ENCODE measurements at regions not wholly inside any gene's neighbourhood (a gene's known extent, or its start where the extent isn't known, plus 50 kb on each side); places are given as distances from the start of the nearest gene placed in this dataset.

DNA sequence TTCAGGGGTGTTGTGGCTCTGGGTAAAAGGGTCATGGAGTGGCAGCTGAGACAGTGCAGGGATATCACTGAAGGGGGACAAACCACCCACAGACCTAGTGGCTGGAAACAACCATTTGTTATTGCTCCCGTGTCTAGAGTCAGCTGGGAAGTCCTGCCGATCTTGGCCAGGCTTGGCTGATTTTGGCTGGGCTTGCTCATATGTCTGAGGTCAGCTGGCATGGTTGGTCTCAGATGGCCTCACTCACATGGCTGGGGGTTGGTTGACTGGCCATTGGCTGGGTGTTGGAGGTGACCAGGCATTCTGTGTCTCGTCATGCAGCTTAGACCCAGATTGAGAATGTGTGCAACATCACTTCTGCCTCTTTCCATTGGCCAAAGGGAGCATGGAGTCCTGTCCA lies 203.8 kb upstream of the POU3F1 start:
- DNase-seq (no peak), ATAC-seq (ENCODE audit: poor library complexity) (no peak)
- intact Hi-C loops (cut with DNase I), result no loop called here

DNA sequence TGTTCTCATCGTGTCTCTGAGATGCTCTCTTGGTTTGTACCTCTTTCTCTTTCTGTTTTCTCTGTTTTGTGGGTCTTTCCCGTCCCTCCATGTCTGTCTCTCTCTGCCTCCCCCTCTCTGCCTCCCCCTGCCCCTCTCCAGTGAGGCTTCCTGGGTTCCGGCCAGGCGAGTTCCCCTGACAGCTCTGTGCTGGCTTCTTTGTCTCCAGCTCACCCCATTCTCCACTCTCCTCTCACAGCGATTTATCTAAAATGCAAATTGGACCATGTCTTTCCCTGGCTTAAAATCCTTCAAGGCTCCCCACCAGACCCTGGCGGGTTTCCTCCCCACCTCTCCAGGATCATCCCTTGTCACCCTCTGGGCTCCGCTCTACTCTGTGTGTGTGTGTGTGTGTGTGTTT lies 202.4 kb upstream of the POU3F1 start:
- ATAC-seq (ENCODE audit: poor library complexity) (no peak), DNase-seq (no peak)
- intact Hi-C loops (cut with DNase I), result no loop called here

GRCh38 chr1:38246955-38247952 lies 200.7 kb upstream of the POU3F1 start:
- ATAC-seq (ENCODE audit: poor library complexity), result no peak
- intact Hi-C loops (cut with DNase I), result no loop called here
- DNase-seq, result no peak

DNA sequence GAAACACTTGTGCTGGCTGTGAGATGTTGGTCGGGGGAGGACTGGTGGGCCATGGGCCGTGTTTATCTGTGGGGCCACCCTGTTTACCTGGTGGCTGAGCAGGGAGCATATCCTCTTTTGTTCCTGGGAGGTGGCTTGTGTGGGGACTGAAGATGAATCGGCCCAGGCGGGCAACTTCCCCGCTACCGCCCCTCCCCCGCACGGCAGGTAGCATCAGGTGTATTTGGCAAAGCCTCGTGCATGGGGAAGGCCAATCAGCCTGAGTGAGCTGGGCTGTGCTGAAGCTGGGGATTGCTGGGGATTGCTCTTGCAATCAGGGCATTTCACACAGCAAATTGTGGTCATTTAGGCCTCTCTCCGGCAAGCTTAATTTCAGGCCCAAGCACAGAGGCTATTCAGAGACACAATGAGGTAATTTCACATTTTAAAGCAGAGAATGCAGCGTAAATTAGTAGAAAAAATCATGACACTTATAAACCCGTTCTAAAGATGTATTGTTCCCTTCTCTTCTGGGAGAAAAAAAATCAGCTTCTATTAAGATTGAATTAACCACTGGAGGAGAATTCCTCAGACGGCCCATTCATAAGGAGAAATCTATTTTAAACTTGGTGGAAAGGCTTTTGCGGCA lies 197.7 kb upstream of the POU3F1 start:
- DNase-seq, result no peak
- intact Hi-C loops (cut with DNase I), result no loop called here
- no peak for ATAC-seq (ENCODE audit: poor library complexity)

DNA sequence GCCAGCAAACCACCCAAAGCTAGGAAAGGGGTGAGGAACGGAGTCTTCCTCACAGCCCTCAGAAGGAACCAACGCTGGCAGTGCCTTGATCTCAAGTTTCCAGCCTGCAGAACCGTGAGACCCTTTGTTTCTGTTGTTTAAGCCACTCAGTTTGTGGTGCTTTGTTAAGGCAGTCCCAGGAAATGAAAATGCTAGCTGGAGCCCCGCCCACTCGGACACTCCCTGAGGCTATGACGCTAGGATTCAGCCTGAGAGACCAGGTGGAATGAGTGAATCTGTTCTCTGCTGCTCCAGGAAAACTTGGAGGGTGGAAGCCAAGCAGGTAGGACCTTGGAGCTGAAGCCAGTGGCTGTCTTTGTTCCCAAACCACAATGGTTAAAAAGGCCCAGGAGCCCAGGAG lies 196.5 kb upstream of the POU3F1 start:
- intact Hi-C loops (cut with DNase I), result no loop called here
- DNase-seq (no peak), ATAC-seq (ENCODE audit: poor library complexity) (no peak)

GRCh38 chr1:38242506-38242905 lies 195.9 kb upstream of the POU3F1 start:
- DNase-seq, result no peak
- no peak for ATAC-seq (ENCODE audit: poor library complexity)
- intact Hi-C loops (cut with DNase I), result no loop called here

DNA sequence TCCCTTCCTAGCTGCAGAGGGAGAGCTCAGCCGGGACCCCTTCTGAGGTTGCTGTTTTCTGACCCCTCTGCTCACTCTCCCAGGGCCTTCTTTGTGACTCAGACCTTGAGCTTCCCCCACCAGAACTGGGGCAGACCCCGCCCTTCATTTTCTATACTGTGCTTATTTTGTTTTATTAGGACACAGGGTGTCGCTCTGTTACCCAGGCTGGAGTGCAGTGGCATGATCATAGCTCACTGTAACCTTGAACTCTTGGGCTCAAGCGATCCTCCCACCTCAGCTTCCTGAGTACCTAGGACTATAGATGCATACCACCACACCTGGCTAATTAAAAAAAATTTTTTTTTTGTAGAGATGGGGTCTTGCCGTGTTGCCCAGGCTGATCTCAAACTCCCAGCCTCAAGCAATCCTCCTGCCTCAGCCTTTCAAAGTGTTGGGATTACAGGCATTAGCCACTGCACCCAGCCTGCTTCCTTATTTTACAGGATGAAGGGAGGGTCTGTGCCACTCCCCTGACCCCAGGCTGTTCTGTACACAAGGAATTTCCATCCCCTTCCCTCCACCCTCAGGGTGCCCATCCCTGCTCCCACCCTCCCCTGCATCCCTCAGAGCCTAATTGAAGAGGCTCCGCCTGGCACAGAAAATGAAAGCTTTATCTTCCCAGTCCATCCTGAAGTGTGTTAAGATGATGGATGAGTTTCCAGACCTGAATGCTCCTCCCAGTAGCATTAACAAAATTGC lies 195.2 kb upstream of the POU3F1 start:
- ATAC-seq (ENCODE audit: poor library complexity), result no peak
- intact Hi-C loops (cut with DNase I), result no loop called here
- no peak for DNase-seq

DNA sequence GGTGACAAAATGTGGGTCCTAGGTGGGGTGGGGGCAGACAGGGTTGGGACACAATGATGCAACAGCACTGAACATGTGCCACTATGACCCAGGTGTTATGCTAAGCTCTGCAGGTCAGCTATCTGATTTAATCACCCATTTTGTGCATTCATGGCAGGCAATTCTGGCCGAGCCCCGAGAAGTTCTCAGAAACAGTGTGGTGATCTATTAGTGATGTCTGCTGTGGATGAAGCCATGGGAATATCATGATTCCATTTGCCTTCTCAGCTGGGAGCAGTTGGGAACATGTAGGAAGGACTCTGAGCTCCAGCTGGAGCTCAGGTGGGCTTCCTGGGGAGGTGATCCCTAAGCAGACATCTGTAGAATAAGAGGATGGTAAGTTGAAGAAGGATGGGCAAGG lies 194.0 kb upstream of the POU3F1 start:
- DNase-seq, result no peak
- intact Hi-C loops (cut with DNase I), result no loop called here
- ATAC-seq (ENCODE audit: poor library complexity), result no peak

GRCh38 chr1:38239258-38239835 lies 192.8 kb upstream of the POU3F1 start:
- DNase-seq (no peak), ATAC-seq (ENCODE audit: poor library complexity) (no peak)
- intact Hi-C loops (cut with DNase I), result no loop called here

DNA sequence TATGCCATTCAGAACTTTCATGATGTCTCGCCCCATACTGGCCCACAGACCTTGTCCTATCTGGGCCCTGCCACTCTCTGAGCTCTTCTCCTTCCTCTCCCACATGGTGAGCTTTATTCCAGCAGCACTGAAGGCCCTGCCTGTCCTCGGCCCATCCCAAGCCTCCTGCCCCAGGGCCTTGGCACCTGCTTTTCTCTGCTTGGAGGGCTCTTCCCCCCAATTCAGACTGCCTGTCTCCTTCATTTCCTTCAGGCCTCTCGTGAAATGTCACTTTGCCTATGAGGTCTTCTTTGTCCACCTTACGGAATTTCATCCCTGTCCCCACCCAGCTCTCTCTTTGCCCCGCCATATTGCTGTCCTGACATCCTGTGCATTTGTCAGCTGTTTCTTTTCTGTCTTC lies 191.7 kb upstream of the POU3F1 start:
- no peak for DNase-seq
- intact Hi-C loops (cut with DNase I), result no loop called here
- no peak for ATAC-seq (ENCODE audit: poor library complexity)

GRCh38 chr1:38235705-38236104 lies 189.1 kb upstream of the POU3F1 start:
- ATAC-seq (ENCODE audit: poor library complexity) (no peak), DNase-seq (no peak)
- intact Hi-C loops (cut with DNase I), result no loop called here

- no peak for DNase-seq
- ATAC-seq (ENCODE audit: poor library complexity), result no peak
- intact Hi-C loops (cut with DNase I), result no loop called here
Observed at GRCh38 chr1:38231941-38232340, 185.3 kb upstream of the POU3F1 start.

- no peak for ATAC-seq (ENCODE audit: poor library complexity)
- intact Hi-C loops (cut with DNase I), result no loop called here
- DNase-seq, result no peak
Observed at GRCh38 chr1:38228718-38229117, 182.1 kb upstream of the POU3F1 start.

GRCh38 chr1:38225745-38226144 lies 179.2 kb upstream of the POU3F1 start:
- intact Hi-C loops (cut with DNase I), result no loop called here
- ATAC-seq (ENCODE audit: poor library complexity) (no peak), DNase-seq (no peak)

DNA sequence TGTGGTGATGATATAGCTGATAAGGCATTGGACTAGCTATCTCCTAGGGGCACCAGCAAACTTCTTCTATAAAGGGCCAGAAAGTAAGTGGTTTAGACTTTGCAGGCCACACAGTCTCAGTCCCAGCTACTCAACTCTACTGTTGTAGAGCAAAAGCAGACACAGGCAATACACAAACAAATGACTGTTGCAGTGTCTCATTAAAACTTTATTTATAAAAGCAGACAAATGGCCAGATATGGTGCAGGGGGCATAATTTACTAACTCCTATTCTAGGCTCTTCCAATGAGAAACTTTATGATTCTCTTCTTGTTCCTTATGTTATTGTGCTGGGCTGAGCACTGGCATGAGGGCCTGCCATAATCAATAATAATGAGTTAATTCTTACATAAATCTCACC lies 176.8 kb upstream of the POU3F1 start:
- no peak for DNase-seq
- no peak for ATAC-seq (ENCODE audit: poor library complexity)
- intact Hi-C loops (cut with DNase I), result no loop called here

DNA sequence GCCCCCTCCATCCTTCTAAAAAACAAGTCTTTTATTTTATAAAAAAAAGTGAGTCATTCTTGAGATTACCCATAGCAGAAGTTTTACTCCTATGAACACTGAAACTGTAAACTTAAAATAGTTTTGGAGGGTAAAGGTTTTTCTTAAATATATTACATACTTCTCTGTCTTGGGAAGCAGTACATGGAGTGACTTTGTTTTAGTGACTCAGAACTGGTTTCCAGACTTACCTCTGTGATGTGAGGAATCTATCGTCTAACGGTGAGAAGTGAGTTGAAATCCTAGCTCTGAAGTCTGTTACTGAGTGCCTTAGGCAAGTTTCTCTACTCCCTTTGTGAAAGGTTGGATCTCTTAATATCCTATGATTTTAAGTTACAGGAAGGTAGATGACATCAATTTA lies 176.3 kb upstream of the POU3F1 start:
- ATAC-seq (ENCODE audit: poor library complexity), result no peak
- DNase-seq, result no peak
- intact Hi-C loops (cut with DNase I), result no loop called here

- no peak for ATAC-seq (ENCODE audit: poor library complexity)
- DNase-seq, result no peak
- intact Hi-C loops (cut with DNase I), result no loop called here
Observed at GRCh38 chr1:38221006-38221649, 174.5 kb upstream of the POU3F1 start.

- ATAC-seq (ENCODE audit: poor library complexity), result peak; percentile 83
- peak; percentile 53 for DNase-seq
- intact Hi-C loops (cut with DNase I), result no loop called here
Observed at GRCh38 chr1:38217316-38217715, 170.7 kb upstream of the POU3F1 start.
